Endothelial cell of umbilical vein (primary cell): ENCODE measurements at regions not wholly inside any gene's neighbourhood (a gene's known extent, or its start where the extent isn't known, plus 50 kb on each side); places are given as distances from the start of the nearest gene placed in this dataset.

Experiments
- BruUV-seq: library from RNA; stranded (reverse); fragments of 400-500 nt; replicated peaks from 2 replicates; lab custom pipeline; 2021; lab: Mats Ljungman, UMichigan
- CTCF ChIA-PET: fragments of 300-600, 350-600 bp; sonication (Branson Sonifier 250); formaldehyde crosslinking; loops from one replicate; lab custom pipeline; 2021; ENCODE audit warnings: antibody characterized with exemption, inconsistent platforms; lab: Charles Lee
- POLR2A ChIA-PET: fragments of 300-600, 350-600 bp; sonication (Branson Sonifier 250); formaldehyde crosslinking; loops from one replicate; lab custom pipeline; 2021; ENCODE audit warnings: antibody characterized with exemption, inconsistent platforms; lab: Charles Lee
- DNase-seq: peaks from one replicate; pipeline ENCODE4 v3.0.0-alpha.2; 2011; ENCODE audit warnings: low read depth, low spot score
- FAIRE-seq: peaks from 2 replicates; lab custom pipeline; 2011; peaks lifted over from hg19 to GRCh38; lab: Jason Lieb, UNC
- H2AFZ ChIP-seq: 2 replicates; pipeline ENCODE4 v1.6.0; 2012; ENCODE audit warnings: low read depth, low read length, control low read depth, inconsistent platforms
- H3K27ac ChIP-seq: 2 replicates; pipeline ENCODE4 v1.5.1; 2011; ENCODE audit warnings: low read depth, mild to moderate bottlenecking, control low read depth, low read length, moderate library complexity; ENCODE audit not compliant: insufficient read depth
- H3K27me3 ChIP-seq, 2 experiments: 2 replicates each; pipeline versions ENCODE4 v1.6.0 to v1.6.1; 2011; ENCODE audit warnings: low read length in 2 of 2, mixed read lengths in 1 of 2; ENCODE audit not compliant: control insufficient read depth in 2 of 2, insufficient read depth in 2 of 2
- H3K36me3 ChIP-seq, 2 experiments: 2 replicates in 1 of 2; 3 replicates in 1 of 2; pipeline ENCODE4 v1.5.1; 2011; ENCODE audit warnings: low read length in 2 of 2, mild to moderate bottlenecking in 1 of 2, moderate library complexity in 1 of 2; ENCODE audit not compliant: control insufficient read depth in 2 of 2, insufficient read depth in 2 of 2; ENCODE audit errors: extremely low read depth in 1 of 2
- H3K4me1 ChIP-seq: 3 replicates; pipeline ENCODE4 v1.5.1; 2011; ENCODE audit warnings: mild to moderate bottlenecking, low read length; ENCODE audit not compliant: control insufficient read depth, insufficient read depth; ENCODE audit errors: extremely low read depth
- H3K4me2 ChIP-seq: 2 replicates; pipeline ENCODE4 v1.6.1; 2011; ENCODE audit warnings: low read length, control low read depth, mixed read lengths; ENCODE audit not compliant: insufficient read depth
- H3K4me3 ChIP-seq, 3 experiments: fragments of 200-600 bp in 1 of 3; sonication (generic), shearing (Covaris generic) in 1 of 3; replicated peaks in 1 of 3; 2 replicates each; pipeline ENCODE4 v1.5.1; 2011 to 2016; ENCODE audit warnings: control low read depth in 3 of 3, low read length in 3 of 3, mild to moderate bottlenecking in 2 of 3, inconsistent platforms in 1 of 3, low read depth in 1 of 3, moderate library complexity in 1 of 3; ENCODE audit not compliant: insufficient read depth in 1 of 3
- H3K79me2 ChIP-seq: 2 replicates; pipeline ENCODE4 v1.6.0; 2012; ENCODE audit warnings: low read length, inconsistent platforms; ENCODE audit not compliant: control insufficient read depth, insufficient read depth
- H3K9ac ChIP-seq: replicated peaks from 2 replicates; pipeline ENCODE3; 2011; ENCODE audit warnings: low read length, control low read depth; ENCODE audit not compliant: insufficient read depth; ENCODE audit errors: extremely low read depth
- H3K9me1 ChIP-seq: replicated peaks from 3 replicates; pipeline ENCODE4 v1.6.0; 2011; ENCODE audit warnings: mild to moderate bottlenecking, low read length; ENCODE audit not compliant: control insufficient read depth, insufficient read depth; ENCODE audit errors: extremely low read depth
- H3K9me3 ChIP-seq: replicated peaks from 2 replicates; pipeline ENCODE4 v1.5.1; 2012; ENCODE audit warnings: low read length, inconsistent platforms; ENCODE audit not compliant: control insufficient read depth, insufficient read depth
- H4K20me1 ChIP-seq: replicated peaks from 2 replicates; pipeline ENCODE3; 2011; ENCODE audit warnings: mild to moderate bottlenecking, low read length; ENCODE audit not compliant: control insufficient read depth, insufficient read depth; ENCODE audit errors: extremely low read depth
- CTCF ChIP-seq, 2 donors: IDR thresholded peaks; 1 replicate in 1 of 2; 2 replicates in 1 of 2; pipeline ENCODE4 v1.5.1; 2011; ENCODE audit warnings: low read length in 2 of 2, mild to moderate bottlenecking in 2 of 2, moderate library complexity in 2 of 2, control low read depth in 1 of 2, inconsistent platforms in 1 of 2, low read depth in 1 of 2; ENCODE audit not compliant: insufficient read depth in 1 of 2; ENCODE audit errors: extremely low read depth in 1 of 2
- EZH2 ChIP-seq: IDR thresholded peaks from 2 replicates; pipeline ENCODE4 v1.6.1; 2012; ENCODE audit warnings: borderline replicate concordance, low read depth, mild to moderate bottlenecking, moderate library complexity, low read length, inconsistent platforms; ENCODE audit not compliant: severe bottlenecking
- FOS ChIP-seq: IDR thresholded peaks from 2 replicates; pipeline ENCODE4 v1.6.1; 2011; ENCODE audit warnings: mild to moderate bottlenecking, low read length, moderate library complexity, borderline replicate concordance; ENCODE audit not compliant: insufficient read depth
- GATA2 ChIP-seq: IDR thresholded peaks from 2 replicates; pipeline ENCODE4 v1.7.0; 2011; ENCODE audit warnings: low read depth, mild to moderate bottlenecking, moderate library complexity, mixed read lengths, low read length; ENCODE audit not compliant: insufficient read length, insufficient read depth
- JUN ChIP-seq: IDR thresholded peaks from 2 replicates; pipeline ENCODE4 v1.6.1; 2011; ENCODE audit warnings: borderline replicate concordance, low read depth; ENCODE audit not compliant: insufficient read length, insufficient read depth
- MAX ChIP-seq: IDR thresholded peaks from 2 replicates; pipeline ENCODE4 v1.6.1; 2011; ENCODE audit not compliant: insufficient read depth, insufficient read length
- MYC ChIP-seq: IDR thresholded peaks from one replicate; pipeline ENCODE4 v1.6.1; 2011; ENCODE audit warnings: mild to moderate bottlenecking, low read depth, low read length
- POLR2A ChIP-seq: IDR thresholded peaks from 2 replicates; pipeline ENCODE4 v1.6.1; 2012; ENCODE audit warnings: low read depth, mild to moderate bottlenecking, control low read depth, low read length
- POLR2AphosphoS5 ChIP-seq: IDR thresholded peaks from 2 replicates; pipeline ENCODE4 v1.6.1; 2012; ENCODE audit warnings: low read depth, mild to moderate bottlenecking, control low read depth, low read length, moderate library complexity; ENCODE audit not compliant: insufficient read depth
- dilution Hi-C: fragments of 300-500 bp; cut with MboI; formaldehyde crosslinking; loops from one replicate; pipeline ENCODE4 v1.15.0; 2019; ENCODE audit warnings: low sequenced_read_pairs; ENCODE audit not compliant: extremely low pct_ligation_motif_present
- intact Hi-C: fragments of 100-400 bp; cut with micrococcal nuclease; formaldehyde crosslinking; loops from one replicate; pipeline ENCODE4 v1.10.0; 2022

- FAIRE-seq = peak; percentile 68
- H3K27me3 ChIP-seq = peaks cover 6 to 13% of the 10 kb centered on the region in 2 experiments
- BruUV-seq = no TSS peak
Observed at GRCh38 chr2:45168711-45169338, 159.6 kb upstream of the SIX2 start.

GRCh38 chr2:45167920-45168629 is 158.8 kb upstream of the SIX2 start:
- Histone ChIP-seq H3K4me3 (peak overlapping the region in 1 of 3 experiments; percentile 64), H3K27ac (no peak overlapping the region), H3K79me2 (no peaks in the 10 kb centered on the region), H2AFZ (peak overlapping the region; percentile 87), H3K36me3 (no peaks in the 10 kb centered on the region), H3K27me3 (peaks cover 10 to 13% of the 10 kb centered on the region in 2 experiments), H3K4me2 (peak overlapping the region; percentile 83), H3K9me3 (no peaks in the 10 kb centered on the region), H3K9ac (no peak overlapping the region), H4K20me1 (no peaks in the 10 kb centered on the region), H3K4me1 (peaks cover 9% of the 10 kb centered on the region), H3K9me1 (no peaks in the 10 kb centered on the region)
- ChIA-PET POLR2A (interaction anchor here (0.6 to 1.1 kb wide), 2 partner anchors 54 to 186 kb away, joined by 3 to 4 read pairs; no protein-coding TSS in a partner anchor), CTCF (interaction anchor here (0.6 to 3.3 kb wide), 7 partner anchors 95 to 326 kb away, joined by 3 to 24 read pairs (median 5); no protein-coding TSS in a partner anchor)
- intact Hi-C loops (loop anchor here (2.0 to 5.0 kb wide), 5 partner anchors 36 to 327 kb away; no protein-coding TSS in a partner anchor), dilution Hi-C loops (no loop called here)
- TF ChIP-seq CTCF (IDR thresholded peaks at IDR 0.05; ENCODE audit: extremely low read depth in 1 of 2, insufficient read depth in 1 of 2, low read depth in 1 of 2, low read length in 2 of 2) = no peak
- no peak for TF ChIP-seq JUN
- no peak for TF ChIP-seq FOS
- TF ChIP-seq MAX = no peak
- no peak for TF ChIP-seq GATA2
- no peak for TF ChIP-seq POLR2A
- no peak for TF ChIP-seq EZH2
- no peak for TF ChIP-seq POLR2AphosphoS5
- TF ChIP-seq MYC = no peak
- DNase-seq (peak; percentile 14), FAIRE-seq (no peak)
- no TSS peak for BruUV-seq

More at GRCh38 chr2:45168711-45169338, 159.6 kb upstream of the SIX2 start:
- Histone ChIP-seq H3K36me3 (no peaks in the 10 kb centered on the region), H3K4me3 (peak overlapping the region; percentile 61 to 77 (median 64)), H3K9ac (peak overlapping the region; percentile 36), H3K9me1 (no peaks in the 10 kb centered on the region), H4K20me1 (no peaks in the 10 kb centered on the region), H3K79me2 (no peaks in the 10 kb centered on the region), H3K27ac (no peak overlapping the region), H3K9me3 (no peaks in the 10 kb centered on the region), H3K4me2 (peak overlapping the region; percentile 83), H3K4me1 (peaks cover 9% of the 10 kb centered on the region), H2AFZ (peak overlapping the region; percentile 87)
- ChIA-PET POLR2A (interaction anchor here (1.1 kb wide), 1 partner anchor 185 kb away, joined by 4 read pairs; no protein-coding TSS in a partner anchor), CTCF (interaction anchor here (0.6 to 3.3 kb wide), 12 partner anchors 69 to 326 kb away, joined by 3 to 24 read pairs (median 4); no protein-coding TSS in a partner anchor)
- no peak for TF ChIP-seq FOS
- TF ChIP-seq POLR2AphosphoS5 = peak; percentile 24
- intact Hi-C loops = loop anchor here (2.0 to 5.0 kb wide), 5 partner anchors 37 to 326 kb away; no protein-coding TSS in a partner anchor
- dilution Hi-C loops = no loop called here
- DNase-seq = peak; percentile 36
